ENCODE measurements at regions not wholly inside any gene's neighbourhood (a gene's known extent, or its start where the extent isn't known, plus 50 kb on each side); places are given as distances from the start of the nearest gene placed in this dataset.

GRCh38 chrX:115487608-115488007 lies 73.4 kb upstream of the PLS3 start:
- POLR2A ChIA-PET, result no interaction called here

GRCh38 chrX:115490814-115491213 lies 70.2 kb upstream of the PLS3 start:
- no peak for TF ChIP-seq FOXK2 (IDR thresholded peaks at IDR 0.05)
- TF ChIP-seq CTBP1 (IDR thresholded peaks at IDR 0.05; ENCODE audit: borderline replicate concordance), result no peak
- ChIA-PET POLR2A (no interaction called here), CTCF (no interaction called here)
- no peak for DNase-seq (ENCODE audit: extremely low spot score)

More at GRCh38 chrX:115487608-115488007, 73.4 kb upstream of the PLS3 start:
- CTCF ChIA-PET, result no interaction called here
- no peak for DNase-seq (ENCODE audit: extremely low spot score)
- TF ChIP-seq TARDBP (IDR thresholded peaks at IDR 0.05) (no peak), HDGF (IDR thresholded peaks at IDR 0.05; ENCODE audit: borderline replicate concordance) (no peak), SP1 (IDR thresholded peaks at IDR 0.05) (no peak)

GRCh38 chrX:115491766-115492165 lies 69.2 kb upstream of the PLS3 start:
- no peak for DNase-seq (ENCODE audit: extremely low spot score)
- ChIA-PET CTCF (no interaction called here), POLR2A (no interaction called here)
- TF ChIP-seq HDGF (IDR thresholded peaks at IDR 0.05; ENCODE audit: borderline replicate concordance) (no peak), TARDBP (IDR thresholded peaks at IDR 0.05) (no peak), ARNT (IDR thresholded peaks at IDR 0.05) (no peak), FOXM1 (IDR thresholded peaks at IDR 0.05; ENCODE audit: borderline replicate concordance) (no peak), ZNF384 (IDR thresholded peaks at IDR 0.05) (no peak), SUZ12 (IDR thresholded peaks at IDR 0.05) (no peak), FOXA1 (IDR thresholded peaks at IDR 0.05) (no peak), NFRKB (IDR thresholded peaks at IDR 0.05) (no peak), CTBP1 (IDR thresholded peaks at IDR 0.05; ENCODE audit: borderline replicate concordance) (no peak), LEF1 (IDR thresholded peaks at IDR 0.05; ENCODE audit: borderline replicate concordance) (no peak), FOXK2 (IDR thresholded peaks at IDR 0.05) (no peak), PKNOX1 (IDR thresholded peaks at IDR 0.05) (no peak), BHLHE40 (IDR thresholded peaks at IDR 0.05; ENCODE audit: borderline replicate concordance) (no peak), L3MBTL2 (conservative IDR thresholded peaks at IDR 0.05) (no peak), ELF4 (IDR thresholded peaks at IDR 0.05) (no peak), SP1 (IDR thresholded peaks at IDR 0.05) (no peak)

GRCh38 chrX:115493015-115493414 lies 68.0 kb upstream of the PLS3 start:
- ChIA-PET CTCF (no interaction called here), POLR2A (no interaction called here)
- DNase-seq (ENCODE audit: extremely low spot score), result no peak
- TF ChIP-seq FOXM1 (IDR thresholded peaks at IDR 0.05; ENCODE audit: borderline replicate concordance) (no peak), LEF1 (IDR thresholded peaks at IDR 0.05; ENCODE audit: borderline replicate concordance) (no peak), ELF4 (IDR thresholded peaks at IDR 0.05) (no peak), TARDBP (IDR thresholded peaks at IDR 0.05) (no peak), FOXA1 (IDR thresholded peaks at IDR 0.05) (no peak), ARNT (IDR thresholded peaks at IDR 0.05) (no peak), SP1 (IDR thresholded peaks at IDR 0.05) (no peak), ZNF384 (IDR thresholded peaks at IDR 0.05) (no peak), CTBP1 (IDR thresholded peaks at IDR 0.05; ENCODE audit: borderline replicate concordance) (no peak), L3MBTL2 (conservative IDR thresholded peaks at IDR 0.05) (no peak), SUZ12 (IDR thresholded peaks at IDR 0.05) (no peak), HDGF (IDR thresholded peaks at IDR 0.05; ENCODE audit: borderline replicate concordance) (no peak), PKNOX1 (IDR thresholded peaks at IDR 0.05) (no peak), BHLHE40 (IDR thresholded peaks at IDR 0.05; ENCODE audit: borderline replicate concordance) (no peak), NFRKB (IDR thresholded peaks at IDR 0.05) (no peak), FOXK2 (IDR thresholded peaks at IDR 0.05) (no peak)

GRCh38 chrX:115494161-115494560 lies 66.8 kb upstream of the PLS3 start:
- TF ChIP-seq NFRKB (IDR thresholded peaks at IDR 0.05) (no peak), PKNOX1 (IDR thresholded peaks at IDR 0.05) (peak; percentile 46; the same call in 1 of the 2 replicates), FOXM1 (IDR thresholded peaks at IDR 0.05; ENCODE audit: borderline replicate concordance) (no peak), SUZ12 (IDR thresholded peaks at IDR 0.05) (no peak), CTBP1 (IDR thresholded peaks at IDR 0.05; ENCODE audit: borderline replicate concordance) (no peak), TARDBP (IDR thresholded peaks at IDR 0.05) (no peak)
- ChIA-PET POLR2A (no interaction called here), CTCF (no interaction called here)
- DNase-seq (ENCODE audit: extremely low spot score), result no peak

- ChIA-PET POLR2A (interaction anchor here (1.1 kb wide), 1 partner anchor 63 kb away, joined by 3 read pairs; no protein-coding TSS in a partner anchor), CTCF (no interaction called here)
- no peak for TF ChIP-seq LEF1 (IDR thresholded peaks at IDR 0.05; ENCODE audit: borderline replicate concordance)
- TF ChIP-seq ARNT (IDR thresholded peaks at IDR 0.05), result no peak
- TF ChIP-seq FOXA1 (IDR thresholded peaks at IDR 0.05), result no peak
- no peak for TF ChIP-seq L3MBTL2 (conservative IDR thresholded peaks at IDR 0.05)
- TF ChIP-seq TARDBP (IDR thresholded peaks at IDR 0.05), result no peak
- no peak for TF ChIP-seq BHLHE40 (IDR thresholded peaks at IDR 0.05; ENCODE audit: borderline replicate concordance)
- TF ChIP-seq SP1 (IDR thresholded peaks at IDR 0.05), result no peak
- no peak for TF ChIP-seq SUZ12 (IDR thresholded peaks at IDR 0.05)
- no peak for TF ChIP-seq ZNF384 (IDR thresholded peaks at IDR 0.05)
- no peak for TF ChIP-seq FOXM1 (IDR thresholded peaks at IDR 0.05; ENCODE audit: borderline replicate concordance)
- TF ChIP-seq ELF4 (IDR thresholded peaks at IDR 0.05), result no peak
- TF ChIP-seq FOXK2 (IDR thresholded peaks at IDR 0.05), result no peak
- TF ChIP-seq CTBP1 (IDR thresholded peaks at IDR 0.05; ENCODE audit: borderline replicate concordance), result no peak
- TF ChIP-seq NFRKB (IDR thresholded peaks at IDR 0.05), result no peak
- no peak for TF ChIP-seq PKNOX1 (IDR thresholded peaks at IDR 0.05)
- no peak for TF ChIP-seq HDGF (IDR thresholded peaks at IDR 0.05; ENCODE audit: borderline replicate concordance)
- DNase-seq (ENCODE audit: extremely low spot score), result no peak
Measured at GRCh38 chrX:115499112-115499805, 61.7 kb upstream of the PLS3 start.
